ENCODE measurements at regions not wholly inside any gene's neighbourhood (a gene's known extent, or its start where the extent isn't known, plus 50 kb on each side); places are given as distances from the start of the nearest gene placed in this dataset.
"Not testable (repeated sequence)": the region's sequence is repeated elsewhere in the genome, so short reads cannot be mapped to it uniquely, and the experiment has no call there.

GRCh38 chrX:93177930-93178329 lies 495.4 kb downstream of the NAP1L3 start:
- H3K36me3 ChIP-seq (ENCODE audit: control insufficient read depth in 2 of 2, extremely low read depth in 1 of 2, insufficient read depth in 1 of 2, low read length in 1 of 2): no peaks in the 10 kb centered on the region
- Mint-ChIP-seq H3K4me3 (no peak overlapping the region), H3K27ac (no peak overlapping the region), H3K36me3 (no peaks in the 10 kb centered on the region), H3K4me1 (no peaks in the 10 kb centered on the region), H3K9me3 (peaks cover 6 to 15% (median 8%) of the 10 kb centered on the region in 3 donors), H3K27me3 (no peaks in the 10 kb centered on the region)
- no peaks in the 10 kb centered on the region for H3K27me3 ChIP-seq (replicated peaks in 1 of 2; ENCODE audit: control insufficient read depth in 2 of 2, extremely low read depth in 1 of 2, insufficient read depth in 2 of 2, low read length in 1 of 2)
- no peak for DNase-seq
- H3K4me3 ChIP-seq (ENCODE audit: control insufficient read depth in 1 of 2, extremely low read depth in 1 of 2, low read length in 1 of 2): no peak overlapping the region
- no peak overlapping the region for H3K27ac ChIP-seq (ENCODE audit: low read length)
- H3K4me1 ChIP-seq (ENCODE audit: control insufficient read depth in 1 of 2, extremely low read depth in 1 of 2, insufficient read depth in 2 of 2, low read length in 2 of 2): no peaks in the 10 kb centered on the region
- no peak for ATAC-seq (replicated peaks in 1 of 4)
- WGBS (ENCODE audit: insufficient coverage): 50% methylated on average over 2 of the region's 4 CpGs
- H3K9me3 ChIP-seq: no peaks in the 10 kb centered on the region
- ChIA-PET POLR2A (no interaction called here), CTCF (no interaction called here)

DNA sequence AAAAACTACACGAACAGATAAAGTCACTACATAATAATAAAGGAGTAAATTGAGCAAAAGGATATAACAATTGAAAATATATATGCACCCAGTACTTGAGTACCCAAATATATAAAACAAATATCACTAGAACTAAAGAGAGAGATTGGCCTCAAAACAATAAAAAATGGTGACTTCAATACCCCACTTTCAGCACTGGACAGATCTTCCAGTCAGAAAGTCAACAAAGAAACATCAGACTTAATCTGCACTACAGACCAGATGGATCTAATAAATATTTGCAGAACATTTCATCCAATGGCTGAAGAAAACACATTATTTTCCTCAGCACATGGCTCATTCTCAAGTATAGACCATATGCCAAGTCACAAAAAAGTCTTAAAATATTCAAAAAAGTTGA lies 503.6 kb downstream of the NAP1L3 start:
- no peak overlapping the region for H3K27ac Mint-ChIP-seq
- no peak overlapping the region for H3K4me3 Mint-ChIP-seq
- ATAC-seq (replicated peaks in 1 of 4) (no peak), DNase-seq (no peak)
- H3K4me1 Mint-ChIP-seq: no peaks in the 10 kb centered on the region
- Histone ChIP-seq H3K4me1 (ENCODE audit: control insufficient read depth in 1 of 2, extremely low read depth in 1 of 2, insufficient read depth in 2 of 2, low read length in 2 of 2) (no peaks in the 10 kb centered on the region), H3K4me3 (ENCODE audit: control insufficient read depth in 1 of 2, extremely low read depth in 1 of 2, low read length in 1 of 2) (no peak overlapping the region), H3K36me3 (ENCODE audit: control insufficient read depth in 2 of 2, extremely low read depth in 1 of 2, insufficient read depth in 1 of 2, low read length in 1 of 2) (no peaks in the 10 kb centered on the region), H3K9me3 (no peaks in the 10 kb centered on the region), H3K27me3 (replicated peaks in 1 of 2; ENCODE audit: control insufficient read depth in 2 of 2, extremely low read depth in 1 of 2, insufficient read depth in 2 of 2, low read length in 1 of 2) (no peaks in the 10 kb centered on the region), H3K27ac (ENCODE audit: low read length) (no peak overlapping the region)
- no peaks in the 10 kb centered on the region for H3K27me3 Mint-ChIP-seq
- peaks cover 17 to 24% (median 23%) of the 10 kb centered on the region in 3 donors for H3K9me3 Mint-ChIP-seq
- no peaks in the 10 kb centered on the region for H3K36me3 Mint-ChIP-seq
- WGBS (ENCODE audit: insufficient coverage): no CpG with 5 or more reads among the region's 1 CpG
- CTCF ChIA-PET: no interaction called here
- POLR2A ChIA-PET: no interaction called here

- Histone ChIP-seq H3K27me3 (replicated peaks in 1 of 2; ENCODE audit: control insufficient read depth in 2 of 2, extremely low read depth in 1 of 2, insufficient read depth in 2 of 2, low read length in 1 of 2) (no peaks in the 10 kb centered on the region), H3K4me1 (ENCODE audit: control insufficient read depth in 1 of 2, extremely low read depth in 1 of 2, insufficient read depth in 2 of 2, low read length in 2 of 2) (no peaks in the 10 kb centered on the region), H3K36me3 (ENCODE audit: control insufficient read depth in 2 of 2, extremely low read depth in 1 of 2, insufficient read depth in 1 of 2, low read length in 1 of 2) (no peaks in the 10 kb centered on the region), H3K27ac (ENCODE audit: low read length) (no peak overlapping the region), H3K9me3 (no peaks in the 10 kb centered on the region), H3K4me3 (ENCODE audit: control insufficient read depth in 1 of 2, extremely low read depth in 1 of 2, low read length in 1 of 2) (no peak overlapping the region)
- no peaks in the 10 kb centered on the region for H3K27me3 Mint-ChIP-seq
- ChIA-PET POLR2A (no interaction called here), CTCF (interaction anchor here in 1 of 2 donors (0.7 kb wide), 1 partner anchor 838 kb away, joined by 3 read pairs; no protein-coding TSS in a partner anchor)
- DNase-seq: no peak
- peaks cover 0 to 6% (median 0%) of the 10 kb centered on the region in 3 donors for H3K9me3 Mint-ChIP-seq
- WGBS (ENCODE audit: insufficient coverage): no CpG with 5 or more reads among the region's 3 CpGs
- no peak overlapping the region for H3K4me3 Mint-ChIP-seq
- no peak overlapping the region for H3K27ac Mint-ChIP-seq
- ATAC-seq (replicated peaks in 1 of 4): no peak
- H3K36me3 Mint-ChIP-seq: no peaks in the 10 kb centered on the region
- no peaks in the 10 kb centered on the region for H3K4me1 Mint-ChIP-seq
These were observed 552.6 kb downstream of the NAP1L3 start for GRCh38 chrX:93120805-93121204.

- DNase-seq; H3K27me3 ChIP-seq (replicated peaks in 1 of 2; ENCODE audit: control insufficient read depth in 2 of 2, extremely low read depth in 1 of 2, insufficient read depth in 2 of 2, low read length in 1 of 2); H3K9me3 ChIP-seq; H3K27ac ChIP-seq (ENCODE audit: low read length); H3K4me1 ChIP-seq (ENCODE audit: control insufficient read depth in 1 of 2, extremely low read depth in 1 of 2, insufficient read depth in 2 of 2, low read length in 2 of 2); H3K4me3 Mint-ChIP-seq; ATAC-seq (replicated peaks in 1 of 4); H3K36me3 Mint-ChIP-seq; H3K36me3 ChIP-seq (ENCODE audit: control insufficient read depth in 2 of 2, extremely low read depth in 1 of 2, insufficient read depth in 1 of 2, low read length in 1 of 2); H3K27me3 Mint-ChIP-seq; H3K4me3 ChIP-seq (ENCODE audit: control insufficient read depth in 1 of 2, extremely low read depth in 1 of 2, low read length in 1 of 2); H3K27ac Mint-ChIP-seq; POLR2A ChIA-PET; CTCF ChIA-PET; H3K9me3 Mint-ChIP-seq; H3K4me1 Mint-ChIP-seq: not testable (repeated sequence)
- no CpG with 5 or more reads among the region's 5 CpGs for WGBS (ENCODE audit: insufficient coverage)
These were observed 569.9 kb downstream of the NAP1L3 start for GRCh38 chrX:93103353-93104067.

DNA sequence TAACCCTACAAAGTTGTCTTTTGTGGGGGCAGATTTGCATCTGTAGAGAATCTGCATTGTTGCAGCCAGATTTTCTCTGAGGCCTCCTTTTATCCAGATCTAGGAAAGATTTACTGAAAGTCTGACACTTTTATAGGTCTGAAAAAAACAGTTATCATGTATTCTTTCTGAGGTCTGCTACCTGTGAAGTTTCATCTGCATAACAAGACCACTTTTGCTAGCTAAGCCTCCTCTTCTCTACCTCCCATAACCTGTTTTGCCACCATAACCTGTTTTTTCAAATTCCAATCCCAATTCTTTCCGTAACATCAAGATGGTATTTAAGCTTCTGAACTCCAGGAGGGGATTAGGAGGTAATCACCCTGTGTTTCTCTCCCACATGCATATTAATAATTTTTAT lies 577.8 kb downstream of the NAP1L3 start:
- no CpG with 5 or more reads among the region's 1 CpG for WGBS (ENCODE audit: insufficient coverage)
- H3K27ac ChIP-seq (ENCODE audit: low read length); H3K27me3 Mint-ChIP-seq; H3K4me3 Mint-ChIP-seq; H3K4me1 ChIP-seq (ENCODE audit: control insufficient read depth in 1 of 2, extremely low read depth in 1 of 2, insufficient read depth in 2 of 2, low read length in 2 of 2); H3K9me3 ChIP-seq; H3K4me3 ChIP-seq (ENCODE audit: control insufficient read depth in 1 of 2, extremely low read depth in 1 of 2, low read length in 1 of 2); H3K27ac Mint-ChIP-seq; H3K27me3 ChIP-seq (replicated peaks in 1 of 2; ENCODE audit: control insufficient read depth in 2 of 2, extremely low read depth in 1 of 2, insufficient read depth in 2 of 2, low read length in 1 of 2); H3K4me1 Mint-ChIP-seq; POLR2A ChIA-PET; H3K36me3 Mint-ChIP-seq; DNase-seq; H3K9me3 Mint-ChIP-seq; H3K36me3 ChIP-seq (ENCODE audit: control insufficient read depth in 2 of 2, extremely low read depth in 1 of 2, insufficient read depth in 1 of 2, low read length in 1 of 2); CTCF ChIA-PET; ATAC-seq (replicated peaks in 1 of 4): not testable (repeated sequence)

- ATAC-seq (replicated peaks in 1 of 4); H3K9me3 Mint-ChIP-seq; H3K27me3 ChIP-seq (replicated peaks in 1 of 2; ENCODE audit: control insufficient read depth in 2 of 2, extremely low read depth in 1 of 2, insufficient read depth in 2 of 2, low read length in 1 of 2); H3K36me3 Mint-ChIP-seq; H3K36me3 ChIP-seq (ENCODE audit: control insufficient read depth in 2 of 2, extremely low read depth in 1 of 2, insufficient read depth in 1 of 2, low read length in 1 of 2); H3K27ac ChIP-seq (ENCODE audit: low read length); POLR2A ChIA-PET; CTCF ChIA-PET; H3K27me3 Mint-ChIP-seq; H3K9me3 ChIP-seq; H3K4me1 ChIP-seq (ENCODE audit: control insufficient read depth in 1 of 2, extremely low read depth in 1 of 2, insufficient read depth in 2 of 2, low read length in 2 of 2); H3K27ac Mint-ChIP-seq; H3K4me1 Mint-ChIP-seq; H3K4me3 ChIP-seq (ENCODE audit: control insufficient read depth in 1 of 2, extremely low read depth in 1 of 2, low read length in 1 of 2); DNase-seq; H3K4me3 Mint-ChIP-seq: not testable (repeated sequence)
- WGBS (ENCODE audit: insufficient coverage): no CpG with 5 or more reads among the region's 6 CpGs
These were observed 594.5 kb downstream of the NAP1L3 start for GRCh38 chrX:93078906-93079305.

GRCh38 chrX:93055264-93055663 lies 618.1 kb downstream of the NAP1L3 start:
- H3K9me3 Mint-ChIP-seq; H3K36me3 Mint-ChIP-seq; H3K9me3 ChIP-seq; H3K27me3 Mint-ChIP-seq; ATAC-seq (replicated peaks in 1 of 4); H3K4me1 Mint-ChIP-seq; H3K27ac Mint-ChIP-seq; DNase-seq; H3K4me3 Mint-ChIP-seq; H3K27ac ChIP-seq (ENCODE audit: low read length); H3K36me3 ChIP-seq (ENCODE audit: control insufficient read depth in 2 of 2, extremely low read depth in 1 of 2, insufficient read depth in 1 of 2, low read length in 1 of 2); H3K4me1 ChIP-seq (ENCODE audit: control insufficient read depth in 1 of 2, extremely low read depth in 1 of 2, insufficient read depth in 2 of 2, low read length in 2 of 2); H3K4me3 ChIP-seq (ENCODE audit: control insufficient read depth in 1 of 2, extremely low read depth in 1 of 2, low read length in 1 of 2); CTCF ChIA-PET; H3K27me3 ChIP-seq (replicated peaks in 1 of 2; ENCODE audit: control insufficient read depth in 2 of 2, extremely low read depth in 1 of 2, insufficient read depth in 2 of 2, low read length in 1 of 2); POLR2A ChIA-PET: not testable (repeated sequence)
